ENCODE measurements at regions not wholly inside any gene's neighbourhood (a gene's known extent, or its start where the extent isn't known, plus 50 kb on each side); places are given as distances from the start of the nearest gene placed in this dataset.
"Not testable (repeated sequence)": the region's sequence is repeated elsewhere in the genome, so short reads cannot be mapped to it uniquely, and the experiment has no call there.

- DNase-seq (ENCODE audit: low spot score) = no peak
These were observed 342.9 kb downstream of the IL20RB start for GRCh38 chr3:137300703-137301102.

GRCh38 chr3:137304313-137305056 lies 346.7 kb downstream of the IL20RB start:
- DNase-seq (ENCODE audit: low spot score) = no peak

GRCh38 chr3:137324114-137324513 lies 366.3 kb downstream of the IL20RB start:
- no peak for DNase-seq (ENCODE audit: low spot score)

GRCh38 chr3:137325170-137325569 lies 367.4 kb downstream of the IL20RB start:
- DNase-seq (ENCODE audit: low spot score) = no peak

- no peak for DNase-seq (ENCODE audit: low spot score)
These were observed 368.2 kb downstream of the IL20RB start for GRCh38 chr3:137325934-137326333.

- no peak for DNase-seq (ENCODE audit: low spot score)
These were observed 371.8 kb downstream of the IL20RB start for GRCh38 chr3:137329594-137329993.

GRCh38 chr3:137330246-137330645 lies 372.5 kb downstream of the IL20RB start:
- no peak for DNase-seq (ENCODE audit: low spot score)

- DNase-seq (ENCODE audit: low spot score) = no peak
These were observed 374.5 kb downstream of the IL20RB start for GRCh38 chr3:137332297-137332696.

- DNase-seq (ENCODE audit: low spot score) = no peak
These were observed 377.7 kb downstream of the IL20RB start for GRCh38 chr3:137335478-137335877.

- DNase-seq (ENCODE audit: low spot score) = not testable (repeated sequence)
These were observed 380.6 kb downstream of the IL20RB start for GRCh38 chr3:137338400-137338799.

- no peak for DNase-seq (ENCODE audit: low spot score)
These were observed 385.5 kb downstream of the IL20RB start for GRCh38 chr3:137343283-137343682.

GRCh38 chr3:137347132-137347531 lies 389.3 kb downstream of the IL20RB start:
- DNase-seq (ENCODE audit: low spot score) = no peak

- no peak for DNase-seq (ENCODE audit: low spot score)
These were observed 390.1 kb downstream of the IL20RB start for GRCh38 chr3:137347817-137348368.

GRCh38 chr3:137348936-137349335 lies 391.2 kb downstream of the IL20RB start:
- no peak for DNase-seq (ENCODE audit: low spot score)

- DNase-seq (ENCODE audit: low spot score) = no peak
These were observed 392.0 kb downstream of the IL20RB start for GRCh38 chr3:137349557-137350348.

- DNase-seq (ENCODE audit: low spot score) = no peak
These were observed 402.9 kb downstream of the IL20RB start for GRCh38 chr3:137360531-137361201.

GRCh38 chr3:137382005-137382594 lies 382.0 kb upstream of the SOX14 start:
- DNase-seq (ENCODE audit: low spot score) = no peak

GRCh38 chr3:137385922-137386321 lies 378.2 kb upstream of the SOX14 start:
- DNase-seq (ENCODE audit: low spot score) = no peak

- no peak for DNase-seq (ENCODE audit: low spot score)
These were observed 354.5 kb upstream of the SOX14 start for GRCh38 chr3:137409584-137409983.

GRCh38 chr3:137410028-137410427 lies 354.1 kb upstream of the SOX14 start:
- no peak for DNase-seq (ENCODE audit: low spot score)

GRCh38 chr3:137420198-137420995 lies 343.7 kb upstream of the SOX14 start:
- DNase-seq (ENCODE audit: low spot score) = no peak

Measured in AG08396 (cell line).